Keratinocyte (primary cell): ENCODE measurements at regions not wholly inside any gene's neighbourhood (a gene's known extent, or its start where the extent isn't known, plus 50 kb on each side); places are given as distances from the start of the nearest gene placed in this dataset.
"Not testable (repeated sequence)": the region's sequence is repeated elsewhere in the genome, so short reads cannot be mapped to it uniquely, and the experiment has no call there.

ENCODE experiments used
- EZH2 ChIP-seq: IDR thresholded peaks from one replicate; pipeline ENCODE4 v1.6.1; 2012; ENCODE audit warnings: inconsistent platforms, mild to moderate bottlenecking, low read length, moderate library complexity
- TF ChIP-seq, protein P1 (sequence below), 3 experiments: IDR thresholded peaks in 1 of 3; conservative IDR thresholded peaks in 1 of 3; optimal IDR thresholded peaks in 1 of 3; 2 replicates in 2 of 3; 3 replicates in 1 of 3; pipeline versions ENCODE3 to v1.5.1; 2011; ENCODE audit warnings: low read length in 3 of 3, mild to moderate bottlenecking in 3 of 3, moderate library complexity in 2 of 3, control low read depth in 1 of 3, inconsistent platforms in 1 of 3; ENCODE audit not compliant: insufficient read depth in 2 of 3; ENCODE audit errors: extremely low read depth in 1 of 3

DNA sequence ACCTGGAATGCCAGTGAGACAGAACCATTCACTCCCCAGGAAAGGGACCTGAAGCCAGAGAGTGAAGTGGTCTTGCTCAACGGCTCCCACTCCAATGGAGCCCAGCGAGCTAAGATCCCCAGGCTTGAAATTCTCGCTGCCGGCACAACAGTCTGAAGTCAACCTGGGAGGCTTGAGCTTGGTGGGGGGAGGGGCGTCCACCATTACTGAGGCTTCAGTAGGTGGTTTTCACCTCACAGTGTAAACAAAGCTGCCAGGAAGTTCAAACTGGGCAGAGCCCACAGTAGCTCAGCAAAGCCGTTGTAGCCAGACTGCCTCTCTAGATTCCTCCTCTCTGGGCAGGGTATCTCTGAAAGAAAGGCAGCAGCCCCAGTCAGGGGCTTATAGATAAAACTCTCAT is 236.2 kb downstream of the LMBRD1 start:
- TF ChIP-seq, protein P1, sequence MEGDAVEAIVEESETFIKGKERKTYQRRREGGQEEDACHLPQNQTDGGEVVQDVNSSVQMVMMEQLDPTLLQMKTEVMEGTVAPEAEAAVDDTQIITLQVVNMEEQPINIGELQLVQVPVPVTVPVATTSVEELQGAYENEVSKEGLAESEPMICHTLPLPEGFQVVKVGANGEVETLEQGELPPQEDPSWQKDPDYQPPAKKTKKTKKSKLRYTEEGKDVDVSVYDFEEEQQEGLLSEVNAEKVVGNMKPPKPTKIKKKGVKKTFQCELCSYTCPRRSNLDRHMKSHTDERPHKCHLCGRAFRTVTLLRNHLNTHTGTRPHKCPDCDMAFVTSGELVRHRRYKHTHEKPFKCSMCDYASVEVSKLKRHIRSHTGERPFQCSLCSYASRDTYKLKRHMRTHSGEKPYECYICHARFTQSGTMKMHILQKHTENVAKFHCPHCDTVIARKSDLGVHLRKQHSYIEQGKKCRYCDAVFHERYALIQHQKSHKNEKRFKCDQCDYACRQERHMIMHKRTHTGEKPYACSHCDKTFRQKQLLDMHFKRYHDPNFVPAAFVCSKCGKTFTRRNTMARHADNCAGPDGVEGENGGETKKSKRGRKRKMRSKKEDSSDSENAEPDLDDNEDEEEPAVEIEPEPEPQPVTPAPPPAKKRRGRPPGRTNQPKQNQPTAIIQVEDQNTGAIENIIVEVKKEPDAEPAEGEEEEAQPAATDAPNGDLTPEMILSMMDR (optimal IDR thresholded peaks at IDR 0.05 in 1 of 3, IDR thresholded peaks at IDR 0.05 in 1 of 3, conservative IDR thresholded peaks at IDR 0.05 in 1 of 3; ENCODE audit: extremely low read depth in 1 of 3, insufficient read depth in 2 of 3, low read length in 3 of 3) = not testable (repeated sequence)
- not testable (repeated sequence) for TF ChIP-seq EZH2
